H9 (cell line): ENCODE measurements at regions not wholly inside any gene's neighbourhood (a gene's known extent, or its start where the extent isn't known, plus 50 kb on each side); places are given as distances from the start of the nearest gene placed in this dataset.

ENCODE experiments used
- DNase-seq: peaks from one replicate; pipeline ENCODE4 v3.0.0-alpha.2; 2017
- H2AFZ ChIP-seq: one replicate; pipeline ENCODE4 v1.6.1; 2013; ENCODE audit warnings: mild to moderate bottlenecking, low read length, control low read depth, moderate library complexity
- H2AK5ac ChIP-seq: 2 replicates; pipeline ENCODE4 v1.6.1; 2013; ENCODE audit warnings: low read length, control low read depth, mixed read lengths; ENCODE audit not compliant: insufficient read length
- H2BK120ac ChIP-seq: one replicate; pipeline ENCODE4 v1.6.1; 2013; ENCODE audit warnings: low read depth, mild to moderate bottlenecking, low read length, control low read depth, inconsistent platforms; ENCODE audit not compliant: poor library complexity, severe bottlenecking
- H2BK12ac ChIP-seq: 2 replicates; pipeline ENCODE4 v1.6.1; 2013; ENCODE audit warnings: low read length, control low read depth, mixed read lengths, low read depth; ENCODE audit not compliant: insufficient read length
- H2BK15ac ChIP-seq: 2 replicates; pipeline ENCODE4 v1.6.1; 2013; ENCODE audit warnings: low read depth, low read length, control low read depth
- H2BK20ac ChIP-seq: one replicate; pipeline ENCODE4 v1.6.1; 2013; ENCODE audit warnings: low read depth, mild to moderate bottlenecking, low read length, control low read depth, inconsistent platforms; ENCODE audit not compliant: poor library complexity, severe bottlenecking
- H2BK5ac ChIP-seq: 2 replicates; pipeline ENCODE4 v1.6.1; 2013; ENCODE audit warnings: low read length, control low read depth, mixed read lengths; ENCODE audit not compliant: insufficient read length
- H3K14ac ChIP-seq: 2 replicates; pipeline ENCODE4 v1.6.1; 2013; ENCODE audit warnings: low read length, control low read depth; ENCODE audit not compliant: insufficient read depth
- H3K18ac ChIP-seq: 2 replicates; pipeline ENCODE4 v1.6.1; 2013; ENCODE audit warnings: low read depth, mild to moderate bottlenecking, mixed read lengths, low read length, control low read depth; ENCODE audit not compliant: insufficient read length
- H3K23ac ChIP-seq: 2 replicates; pipeline ENCODE4 v1.6.1; 2013; ENCODE audit warnings: low read length, control low read depth, mixed read lengths, low read depth; ENCODE audit not compliant: insufficient read length
- H3K23me2 ChIP-seq: 2 replicates; pipeline ENCODE4 v1.6.1; 2013; ENCODE audit warnings: low read depth, mild to moderate bottlenecking, mixed read lengths, low read length, control low read depth; ENCODE audit not compliant: insufficient read length, poor library complexity, severe bottlenecking
- H3K27ac ChIP-seq: 2 replicates; pipeline ENCODE4 v1.5.1; 2013; ENCODE audit warnings: low read length, control low read depth, mixed read lengths, low read depth; ENCODE audit not compliant: insufficient read length
- H3K27me3 ChIP-seq: 2 replicates; pipeline ENCODE4 v1.6.1; 2013; ENCODE audit warnings: low read length, control low read depth, inconsistent platforms; ENCODE audit not compliant: insufficient read depth
- H3K4ac ChIP-seq: 2 replicates; pipeline ENCODE4 v1.6.1; 2013; ENCODE audit warnings: low read depth, mild to moderate bottlenecking, control low read depth, inconsistent platforms, low read length, moderate library complexity
- H3K4me1 ChIP-seq: 2 replicates; pipeline ENCODE4 v1.6.1; 2013; ENCODE audit warnings: low read length, control low read depth, inconsistent platforms; ENCODE audit not compliant: insufficient read depth
- H3K4me2 ChIP-seq: 2 replicates; pipeline ENCODE4 v1.6.1; 2013; ENCODE audit warnings: low read length, control low read depth, mixed read lengths; ENCODE audit not compliant: insufficient read length, insufficient read depth
- H3K56ac ChIP-seq: 2 replicates; pipeline ENCODE4 v1.6.1; 2013; ENCODE audit warnings: low read depth, mild to moderate bottlenecking, mixed read lengths, low read length, control low read depth; ENCODE audit not compliant: insufficient read length
- H3K79me1 ChIP-seq: 2 replicates; pipeline ENCODE4 v1.6.1; 2013; ENCODE audit warnings: low read depth, mild to moderate bottlenecking, moderate library complexity, low read length, control low read depth, inconsistent platforms; ENCODE audit not compliant: insufficient read depth, poor library complexity, severe bottlenecking
- H3K79me2 ChIP-seq: 2 replicates; pipeline ENCODE4 v1.6.1; 2013; ENCODE audit warnings: low read length, control low read depth, inconsistent platforms; ENCODE audit not compliant: insufficient read depth
- H3K9ac ChIP-seq: 2 replicates; pipeline ENCODE4 v1.6.1; 2013; ENCODE audit warnings: low read length, control low read depth, mixed read lengths; ENCODE audit not compliant: insufficient read length; ENCODE audit errors: extremely low read depth
- H3K9me3 ChIP-seq: one replicate; pipeline ENCODE4 v1.6.1; 2013; ENCODE audit warnings: low read depth, low read length, inconsistent platforms; ENCODE audit not compliant: control insufficient read depth
- H3T11ph ChIP-seq: one replicate; pipeline ENCODE4 v1.6.1; 2013; ENCODE audit warnings: mild to moderate bottlenecking, low read length, control low read depth, inconsistent platforms
- H4K20me1 ChIP-seq: one replicate; pipeline ENCODE4 v1.6.1; 2013; ENCODE audit not compliant: control insufficient read depth, insufficient read length, insufficient read depth
- H4K5ac ChIP-seq: 2 replicates; pipeline ENCODE4 v1.6.1; 2013; ENCODE audit warnings: low read depth, mild to moderate bottlenecking, mixed read lengths, low read length, control low read depth; ENCODE audit not compliant: insufficient read length
- H4K8ac ChIP-seq: replicated peaks from 2 replicates; pipeline ENCODE4 v1.6.1; 2013; ENCODE audit warnings: low read length, control low read depth, mixed read lengths, low read depth; ENCODE audit not compliant: insufficient read length
- H4K91ac ChIP-seq: 2 replicates; pipeline ENCODE4 v1.6.1; 2013; ENCODE audit warnings: low read depth, mild to moderate bottlenecking, moderate library complexity, mixed read lengths, low read length, control low read depth; ENCODE audit not compliant: insufficient read length
- H3K27ac Mint-ChIP-seq, 3 experiments: 2 replicates in 2 of 3; 3 replicates in 1 of 3; pipeline ENCODE4 v1.8.0; 2020 to 2021; ENCODE audit warnings: mixed read lengths in 3 of 3, mild to moderate bottlenecking in 1 of 3, moderate library complexity in 1 of 3
- H3K27me3 Mint-ChIP-seq: 2 replicates; pipeline ENCODE4 v1.8.0; 2021; ENCODE audit warnings: low read depth, mild to moderate bottlenecking, moderate library complexity, mixed read lengths
- H3K36me3 Mint-ChIP-seq, 3 experiments: 2 replicates in 2 of 3; 3 replicates in 1 of 3; pipeline ENCODE4 v1.8.0; 2020 to 2021; ENCODE audit warnings: low read depth in 3 of 3, mixed read lengths in 3 of 3; ENCODE audit not compliant: insufficient read depth in 1 of 3
- H3K4me1 Mint-ChIP-seq, 2 experiments: 2 replicates each; pipeline ENCODE4 v1.8.0; 2020; ENCODE audit warnings: mixed read lengths in 2 of 2
- H3K4me3 Mint-ChIP-seq, 2 experiments: 2 replicates in 1 of 2; 3 replicates in 1 of 2; pipeline ENCODE4 v1.8.0; 2020 to 2021; ENCODE audit warnings: mild to moderate bottlenecking in 2 of 2, mixed read lengths in 2 of 2, moderate library complexity in 1 of 2
- H3K9me3 Mint-ChIP-seq, 2 experiments: 2 replicates in 1 of 2; 3 replicates in 1 of 2; pipeline ENCODE4 v1.8.0; 2020; ENCODE audit warnings: mild to moderate bottlenecking in 2 of 2, mixed read lengths in 2 of 2, moderate library complexity in 1 of 2
- CTCF ChIP-seq: fragments of 200-600 bp; sonication (generic); conservative IDR thresholded peaks from 3 replicates; pipeline ENCODE4 v1.8.0; 2021; ENCODE audit warnings: antibody characterized with exemption, mild to moderate bottlenecking
- WGBS: extraction: QIAGEN DNeasy Blood & Tissue Kit; methylation state at CpG from one replicate; pipeline ENCODE4 v1.1.7; 2013; ENCODE audit warnings: missing lambda C conversion rate, low lambda C conversion rate, mixed read lengths; ENCODE audit not compliant: insufficient read length; ENCODE audit errors: extremely low coverage; 5-methylcytosine and 5-hydroxymethylcytosine counted together

GRCh38 chr12:94748726-94749421, 98.5 kb upstream of the TMCC3 start:
- Histone ChIP-seq H2BK12ac (no peak overlapping the region), H3K56ac (no peak overlapping the region), H3K27me3 (no peaks in the 10 kb centered on the region), H3T11ph (no peak overlapping the region), H2AK5ac (no peak overlapping the region), H3K9me3 (no peaks in the 10 kb centered on the region), H3K4me1 (no peaks in the 10 kb centered on the region), H3K9ac (no peak overlapping the region), H2AFZ (no peak overlapping the region), H3K23ac (no peak overlapping the region), H3K79me2 (no peaks in the 10 kb centered on the region), H4K20me1 (no peaks in the 10 kb centered on the region), H3K18ac (no peak overlapping the region), H2BK20ac (no peak overlapping the region), H3K4ac (no peak overlapping the region), H4K91ac (no peak overlapping the region), H2BK5ac (no peak overlapping the region), H3K14ac (no peak overlapping the region), H3K4me2 (no peak overlapping the region), H4K8ac (no peak overlapping the region), H3K79me1 (no peaks in the 10 kb centered on the region), H3K27ac (no peak overlapping the region), H2BK120ac (no peak overlapping the region), H2BK15ac (no peak overlapping the region), H3K23me2 (no peaks in the 10 kb centered on the region), H4K5ac (no peak overlapping the region)
- no peak overlapping the region for H3K27ac Mint-ChIP-seq
- no peaks in the 10 kb centered on the region for H3K9me3 Mint-ChIP-seq
- DNase-seq, result no peak
- no CpG with 5 or more reads among the region's 10 CpGs for WGBS
- no peak overlapping the region for H3K4me3 Mint-ChIP-seq
- TF ChIP-seq CTCF, result no peak
- H3K4me1 Mint-ChIP-seq, result no peaks in the 10 kb centered on the region
- H3K27me3 Mint-ChIP-seq, result peaks cover 1% of the 10 kb centered on the region
- no peaks in the 10 kb centered on the region for H3K36me3 Mint-ChIP-seq
